SK-N-SH (cell line): ENCODE measurements at regions not wholly inside any gene's neighbourhood (a gene's known extent, or its start where the extent isn't known, plus 50 kb on each side); places are given as distances from the start of the nearest gene placed in this dataset.

Experiments
- CTCF ChIA-PET: fragments of 300-600, 350-600 bp; formaldehyde crosslinking; extraction: SDS; loops from one replicate; lab custom pipeline; 2021; lab: Yijun Ruan, JAX
- POLR2A ChIA-PET: fragments of 350-600 bp; sonication (Branson Sonifier 250); formaldehyde crosslinking; extraction: SDS; loops from one replicate; lab custom pipeline; 2020; ENCODE audit warnings: antibody characterized with exemption, inconsistent platforms; lab: Yijun Ruan, JAX
- DNase-seq: peaks from one replicate; pipeline ENCODE4 v3.0.0; 2012
- H2AFZ ChIP-seq: fragments of 200-600 bp; sonication (generic); 2 replicates; pipeline ENCODE4 v1.8.1; 2016; ENCODE audit warnings: antibody characterized with exemption, mild to moderate bottlenecking, low read depth
- H3F3A ChIP-seq: fragments of 200-600 bp; sonication (generic); replicated peaks from 2 replicates; pipeline ENCODE3; 2016; ENCODE audit warnings: antibody characterized with exemption, mild to moderate bottlenecking; ENCODE audit not compliant: insufficient read depth
- H3K27ac ChIP-seq, 2 experiments: fragments of 200-500 bp in 1 of 2; fragments of 200-600 bp in 1 of 2; sonication (Bioruptor generic) in 1 of 2; sonication (generic), shearing (Covaris generic) in 1 of 2; 2 replicates each; pipeline versions ENCODE4 v1.5.1 to v1.6.1; 2014 to 2016; ENCODE audit warnings: low read depth in 2 of 2, inconsistent platforms in 1 of 2, low read length in 1 of 2, mild to moderate bottlenecking in 1 of 2, mixed read lengths in 1 of 2
- H3K27me3 ChIP-seq: fragments of 200-600 bp; sonication (generic), shearing (Covaris generic); 2 replicates; pipeline ENCODE4 v1.6.1; 2016; ENCODE audit warnings: mixed run types; ENCODE audit not compliant: insufficient read depth
- H3K36me3 ChIP-seq, 2 experiments: fragments of 200-500 bp in 1 of 2; fragments of 200-600 bp in 1 of 2; sonication (Bioruptor generic) in 1 of 2; sonication (generic) in 1 of 2; replicated peaks in 1 of 2; 2 replicates each; pipeline versions ENCODE3 to v1.5.1; 2014 to 2016; ENCODE audit warnings: low read length in 1 of 2, mild to moderate bottlenecking in 1 of 2; ENCODE audit not compliant: insufficient read depth in 2 of 2, control insufficient read depth in 1 of 2
- H3K4me1 ChIP-seq, 2 experiments: fragments of 200-500 bp in 1 of 2; fragments of 200-600 bp in 1 of 2; sonication (Bioruptor generic) in 1 of 2; sonication (generic), shearing (Covaris generic) in 1 of 2; 2 replicates each; pipeline versions ENCODE4 v1.5.1 to v1.6.1; 2014 to 2016; ENCODE audit warnings: low read depth in 1 of 2, low read length in 1 of 2, mixed run types in 1 of 2; ENCODE audit not compliant: insufficient read depth in 2 of 2, control insufficient read depth in 1 of 2
- H3K4me2 ChIP-seq: fragments of 200-600 bp; sonication (generic), shearing (Covaris generic); 2 replicates; pipeline ENCODE4 v1.6.1; 2017; ENCODE audit warnings: mixed run types
- H3K4me3 ChIP-seq, 2 experiments: fragments of 200-500 bp in 1 of 2; fragments of 200-600 bp in 1 of 2; sonication (Bioruptor generic) in 1 of 2; sonication (generic), shearing (Covaris generic) in 1 of 2; 2 replicates each; pipeline versions ENCODE4 v1.5.1 to v1.8.1; 2014 to 2016; ENCODE audit warnings: low read depth in 2 of 2, inconsistent platforms in 1 of 2, low read length in 1 of 2, mild to moderate bottlenecking in 1 of 2, mixed read lengths in 1 of 2, moderate library complexity in 1 of 2
- H3K79me2 ChIP-seq: fragments of 200-600 bp; sonication (generic); 2 replicates; pipeline ENCODE4 v1.8.1; 2017; ENCODE audit warnings: mild to moderate bottlenecking; ENCODE audit not compliant: insufficient read depth
- H3K9ac ChIP-seq: fragments of 200-600 bp; sonication (generic); 2 replicates; pipeline ENCODE4 v1.6.1; 2017; ENCODE audit warnings: mixed run types
- H3K9me2 ChIP-seq: fragments of 200-600 bp; sonication (generic); 2 replicates; pipeline ENCODE4 v1.6.1; 2017; ENCODE audit warnings: mixed run types
- H3K9me3 ChIP-seq: fragments of 200-600 bp; sonication (generic); 2 replicates; pipeline ENCODE4 v1.6.1; 2017; ENCODE audit warnings: mixed run types, mild to moderate bottlenecking, moderate library complexity
- H4K20me1 ChIP-seq: fragments of 200-600 bp; sonication (generic); 2 replicates; pipeline ENCODE4 v1.6.1; 2017; ENCODE audit warnings: mild to moderate bottlenecking, mixed run types; ENCODE audit not compliant: insufficient read depth
- EP300 ChIP-seq, 2 experiments: IDR thresholded peaks; 2 replicates each; pipeline versions ENCODE4 v1.4.0 to v1.6.1; 2012; ENCODE audit warnings: borderline replicate concordance in 1 of 2, low read depth in 1 of 2, low read length in 1 of 2
- GABPA ChIP-seq: IDR thresholded peaks from 2 replicates; pipeline ENCODE4 v1.4.0; 2012; ENCODE audit warnings: low read depth, mild to moderate bottlenecking
- JUND ChIP-seq: IDR thresholded peaks from 2 replicates; pipeline ENCODE4 v1.4.0; 2012
- NRF1 ChIP-seq: IDR thresholded peaks from 2 replicates; pipeline ENCODE4 v1.6.1; 2012; ENCODE audit warnings: low read depth, mild to moderate bottlenecking, low read length
- RCOR1 ChIP-seq: fragments of 150-350 bp; IDR thresholded peaks from 2 replicates; pipeline ENCODE4 v1.6.1; 2017; ENCODE audit warnings: antibody characterized with exemption, low read length
- RXRA ChIP-seq: IDR thresholded peaks from 2 replicates; pipeline ENCODE4 v1.4.0; 2012; ENCODE audit warnings: low read depth, mild to moderate bottlenecking, borderline replicate concordance
- SMC3 ChIP-seq: IDR thresholded peaks from 2 replicates; pipeline ENCODE4 v1.6.1; 2012; ENCODE audit warnings: low read depth, low read length, improper control_type of control experiment
- TCF12 ChIP-seq: IDR thresholded peaks from 2 replicates; pipeline ENCODE4 v1.4.0; 2012
- YY1 ChIP-seq: IDR thresholded peaks from 2 replicates; pipeline ENCODE4 v1.4.0; 2012; ENCODE audit warnings: low read depth, mild to moderate bottlenecking
- WGBS: methylation state at CpG from one replicate; pipeline ENCODE4 v1.1.6; 2017; ENCODE audit warnings: low lambda C conversion rate; 5-methylcytosine and 5-hydroxymethylcytosine counted together
- TF ChIP-seq, protein P1 (sequence below): IDR thresholded peaks from 2 replicates; pipeline ENCODE4 v1.4.0; 2012; ENCODE audit warnings: low read depth, borderline replicate concordance
- TF ChIP-seq, protein P2 (sequence below): IDR thresholded peaks from 2 replicates; pipeline ENCODE4; 2012

DNA sequence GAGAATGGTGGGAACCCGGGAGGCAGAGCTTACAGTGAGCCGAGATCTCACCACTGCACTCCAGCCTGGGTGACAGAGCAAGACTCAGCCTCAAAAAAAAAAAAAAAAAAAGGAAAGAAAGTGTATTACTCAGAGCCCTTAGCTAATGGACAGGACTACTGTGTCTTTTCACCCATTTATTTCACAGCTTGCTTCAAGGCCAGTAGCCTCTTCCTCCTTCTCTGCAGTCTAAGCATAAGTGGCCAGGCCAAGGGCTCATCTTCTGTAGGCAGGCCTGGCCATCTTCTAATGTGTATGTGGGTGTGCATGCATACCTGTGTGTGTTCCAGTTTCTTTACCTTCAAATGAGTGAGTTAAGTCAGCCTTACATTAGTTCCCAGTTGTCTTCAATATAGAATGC lies 94.8 kb upstream of the GDF10 start:
- no peak overlapping the region for H3K27ac ChIP-seq
- POLR2A ChIA-PET, result no interaction called here
- no peaks in the 10 kb centered on the region for H3F3A ChIP-seq
- H3K9me2 ChIP-seq, result no peaks in the 10 kb centered on the region
- no peak overlapping the region for H3K9ac ChIP-seq
- H3K9me3 ChIP-seq, result no peaks in the 10 kb centered on the region
- no peak overlapping the region for H3K4me3 ChIP-seq
- no peaks in the 10 kb centered on the region for H3K27me3 ChIP-seq
- H3K36me3 ChIP-seq, result no peaks in the 10 kb centered on the region
- TF ChIP-seq TCF12 (no peak), RCOR1 (no peak)
- H2AFZ ChIP-seq, result no peak overlapping the region
- H3K4me1 ChIP-seq, result peaks cover 0 to 2% of the 10 kb centered on the region in 2 experiments; a peak in 1 of 4 replicates
- H3K79me2 ChIP-seq, result no peaks in the 10 kb centered on the region
- no peak for DNase-seq
- CTCF ChIA-PET, result no interaction called here
- H3K4me2 ChIP-seq, result no peak overlapping the region
- WGBS, result 16% methylated on average over 2 of the region's 2 CpGs
- H4K20me1 ChIP-seq, result no peaks in the 10 kb centered on the region

DNA sequence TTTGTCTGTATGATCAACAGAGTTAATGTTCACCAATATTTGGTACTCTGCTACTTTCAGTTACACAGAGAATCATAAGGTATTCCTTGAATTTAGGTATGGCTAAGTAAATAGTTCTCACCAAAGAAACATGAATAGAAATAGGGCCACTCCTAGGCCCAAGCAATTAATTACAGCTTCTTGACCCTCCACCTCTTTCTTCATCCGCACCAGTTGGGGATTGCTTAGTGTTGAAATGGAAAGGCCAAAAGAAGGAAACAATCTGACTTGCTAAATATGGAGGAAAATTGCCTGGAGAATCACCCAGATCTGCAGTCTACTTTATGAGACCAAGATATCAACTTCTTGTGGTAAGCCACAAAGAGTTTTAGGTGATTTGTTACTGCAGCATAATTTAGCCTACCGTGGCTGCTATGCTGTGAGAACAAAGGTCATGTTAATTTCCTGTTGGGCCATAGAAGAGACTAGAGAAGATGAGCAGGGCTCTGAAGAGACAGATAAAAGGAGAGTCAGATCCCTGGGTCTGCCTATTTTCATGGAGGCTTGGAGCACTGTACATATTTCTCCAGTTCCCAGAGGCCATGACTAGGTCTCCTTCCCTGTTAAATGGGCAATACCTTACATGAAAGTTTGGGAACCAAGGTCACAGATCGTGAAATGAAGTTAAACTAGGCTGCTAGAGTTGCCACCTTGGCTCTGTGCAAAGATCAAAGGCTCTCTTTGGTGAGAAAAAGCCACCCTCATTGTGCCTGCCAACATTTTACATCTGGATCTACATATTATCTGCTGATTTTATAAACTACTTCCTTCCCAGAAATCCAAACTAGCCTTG lies 93.3 kb upstream of the GDF10 start:
- Histone ChIP-seq H4K20me1 (no peaks in the 10 kb centered on the region), H3K79me2 (no peaks in the 10 kb centered on the region), H3K9ac (no peak overlapping the region), H3K4me2 (no peak overlapping the region), H2AFZ (no peak overlapping the region), H3K9me2 (no peaks in the 10 kb centered on the region), H3K4me1 (peaks cover 0 to 2% of the 10 kb centered on the region in 2 experiments; a peak in 1 of 4 replicates), H3K27me3 (no peaks in the 10 kb centered on the region), H3K4me3 (no peak overlapping the region), H3K36me3 (no peaks in the 10 kb centered on the region), H3K27ac (no peak overlapping the region), H3K9me3 (no peaks in the 10 kb centered on the region), H3F3A (no peaks in the 10 kb centered on the region)
- 36% methylated on average over 3 of the region's 3 CpGs for whole genome bisulfite sequencing
- DNase-seq, result no peak
- CTCF ChIA-PET, result no interaction called here
- POLR2A ChIA-PET, result no interaction called here
- TF ChIP-seq GABPA (no peak), EP300 (IDR thresholded peaks at IDR 0.05; ENCODE audit: borderline replicate concordance in 1 of 2, low read depth in 1 of 2, low read length in 1 of 2) (no peak), SMC3 (no peak), YY1 (no peak), RXRA (no peak), JUND (no peak), NRF1 (no peak)
- TF ChIP-seq, protein P1, sequence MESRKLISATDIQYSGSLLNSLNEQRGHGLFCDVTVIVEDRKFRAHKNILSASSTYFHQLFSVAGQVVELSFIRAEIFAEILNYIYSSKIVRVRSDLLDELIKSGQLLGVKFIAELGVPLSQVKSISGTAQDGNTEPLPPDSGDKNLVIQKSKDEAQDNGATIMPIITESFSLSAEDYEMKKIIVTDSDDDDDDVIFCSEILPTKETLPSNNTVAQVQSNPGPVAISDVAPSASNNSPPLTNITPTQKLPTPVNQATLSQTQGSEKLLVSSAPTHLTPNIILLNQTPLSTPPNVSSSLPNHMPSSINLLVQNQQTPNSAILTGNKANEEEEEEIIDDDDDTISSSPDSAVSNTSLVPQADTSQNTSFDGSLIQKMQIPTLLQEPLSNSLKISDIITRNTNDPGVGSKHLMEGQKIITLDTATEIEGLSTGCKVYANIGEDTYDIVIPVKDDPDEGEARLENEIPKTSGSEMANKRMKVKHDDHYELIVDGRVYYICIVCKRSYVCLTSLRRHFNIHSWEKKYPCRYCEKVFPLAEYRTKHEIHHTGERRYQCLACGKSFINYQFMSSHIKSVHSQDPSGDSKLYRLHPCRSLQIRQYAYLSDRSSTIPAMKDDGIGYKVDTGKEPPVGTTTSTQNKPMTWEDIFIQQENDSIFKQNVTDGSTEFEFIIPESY, result no peak

DNA sequence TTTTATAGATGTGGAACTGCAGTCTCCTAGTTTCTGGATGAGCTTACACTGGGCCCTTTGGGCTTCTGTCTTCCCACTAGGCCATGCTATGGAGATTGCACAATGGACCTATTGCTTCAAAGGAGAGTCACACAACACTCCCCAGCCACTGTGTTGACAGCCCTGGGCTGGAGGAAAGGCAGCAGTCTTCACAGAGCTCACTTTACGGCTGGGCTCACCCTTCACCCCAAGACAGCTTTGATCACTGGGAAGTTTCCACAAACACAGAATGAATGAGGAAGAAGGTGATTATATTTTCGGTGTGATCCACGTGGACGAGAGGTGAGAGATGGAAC lies 92.7 kb upstream of the GDF10 start:
- Histone ChIP-seq H3K27me3 (no peaks in the 10 kb centered on the region), H3K79me2 (no peaks in the 10 kb centered on the region), H3K4me1 (peaks cover 0 to 2% of the 10 kb centered on the region in 2 experiments; a peak in 1 of 4 replicates), H4K20me1 (no peaks in the 10 kb centered on the region), H3K9me3 (no peaks in the 10 kb centered on the region), H3K9ac (no peak overlapping the region), H2AFZ (no peak overlapping the region), H3F3A (no peaks in the 10 kb centered on the region), H3K4me3 (no peak overlapping the region), H3K36me3 (no peaks in the 10 kb centered on the region), H3K4me2 (no peak overlapping the region), H3K9me2 (no peaks in the 10 kb centered on the region), H3K27ac (no peak overlapping the region)
- POLR2A ChIA-PET, result no interaction called here
- CTCF ChIA-PET, result no interaction called here
- no peak for DNase-seq
- WGBS, result 63% methylated on average over 4 of the region's 4 CpGs
- TF ChIP-seq, protein P2, sequence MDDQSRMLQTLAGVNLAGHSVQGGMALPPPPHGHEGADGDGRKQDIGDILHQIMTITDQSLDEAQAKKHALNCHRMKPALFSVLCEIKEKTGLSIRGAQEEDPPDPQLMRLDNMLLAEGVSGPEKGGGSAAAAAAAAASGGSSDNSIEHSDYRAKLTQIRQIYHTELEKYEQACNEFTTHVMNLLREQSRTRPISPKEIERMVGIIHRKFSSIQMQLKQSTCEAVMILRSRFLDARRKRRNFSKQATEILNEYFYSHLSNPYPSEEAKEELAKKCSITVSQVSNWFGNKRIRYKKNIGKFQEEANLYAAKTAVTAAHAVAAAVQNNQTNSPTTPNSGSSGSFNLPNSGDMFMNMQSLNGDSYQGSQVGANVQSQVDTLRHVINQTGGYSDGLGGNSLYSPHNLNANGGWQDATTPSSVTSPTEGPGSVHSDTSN, result no peak
- no peak for TF ChIP-seq JUND
- TF ChIP-seq, all 33 proteins: peak for 0
